ENCODE measurements at regions not wholly inside any gene's neighbourhood (a gene's known extent, or its start where the extent isn't known, plus 50 kb on each side); places are given as distances from the start of the nearest gene placed in this dataset.
"Not testable (repeated sequence)": the region's sequence is repeated elsewhere in the genome, so short reads cannot be mapped to it uniquely, and the experiment has no call there.

DNA sequence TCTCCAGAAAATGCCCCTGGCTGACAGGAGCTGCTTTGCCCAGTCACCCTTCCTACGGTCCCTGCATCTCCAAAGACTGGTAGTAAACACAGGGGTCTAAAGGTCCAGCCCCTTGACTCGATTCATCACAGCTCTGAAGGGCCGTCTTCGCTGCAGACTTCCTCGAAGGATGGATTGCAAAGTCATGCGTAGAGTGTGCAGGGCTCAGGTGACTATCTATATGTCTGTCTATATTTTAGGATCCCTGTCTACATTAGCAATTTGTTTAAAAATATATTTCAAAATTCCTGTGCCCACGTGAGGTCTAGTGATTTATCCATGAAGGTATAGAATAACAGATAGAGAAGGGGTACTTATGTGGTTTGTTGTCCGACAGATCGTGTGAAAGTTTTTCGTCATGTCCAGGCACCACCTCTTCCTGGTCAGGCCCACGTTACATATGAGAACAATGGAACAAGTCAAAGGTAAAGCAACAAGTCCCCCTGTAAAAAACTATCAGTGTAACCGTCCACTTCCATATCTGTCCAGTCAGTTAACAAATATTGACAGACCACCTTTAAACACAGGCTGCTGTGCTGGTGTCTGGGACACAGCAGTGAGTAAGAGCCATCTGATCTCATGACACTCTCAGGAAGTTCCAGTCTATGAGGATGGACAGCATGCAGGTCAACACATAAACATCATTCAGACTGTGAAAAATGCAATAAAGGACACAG, 127.7 kb upstream of the SULF2 start:
- not testable (repeated sequence) for DNase-seq

DNA sequence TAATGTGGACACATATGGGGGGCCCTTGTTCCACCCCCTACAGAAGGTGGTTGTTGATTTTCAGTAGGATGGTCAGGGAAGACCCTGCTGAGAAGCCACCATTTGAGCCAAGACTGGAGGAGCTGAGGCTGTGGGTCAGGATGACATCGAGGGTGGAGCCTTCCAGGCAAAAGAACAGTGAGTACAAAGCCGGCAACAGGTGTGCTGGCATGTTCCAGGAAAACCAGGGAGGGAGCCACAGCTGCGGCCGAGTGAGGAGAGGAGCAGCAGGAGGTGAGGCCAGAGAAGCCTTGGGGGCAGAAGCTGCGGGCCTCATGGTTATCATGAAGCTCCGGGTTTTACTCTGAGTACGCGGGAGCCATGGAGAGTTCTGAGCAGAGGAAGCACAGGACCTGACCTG, 126.9 kb upstream of the SULF2 start:
- not testable (repeated sequence) for DNase-seq

- not testable (repeated sequence) for DNase-seq
Observed at GRCh38 chr20:47909696-47910369, 124.6 kb upstream of the SULF2 start.

DNA sequence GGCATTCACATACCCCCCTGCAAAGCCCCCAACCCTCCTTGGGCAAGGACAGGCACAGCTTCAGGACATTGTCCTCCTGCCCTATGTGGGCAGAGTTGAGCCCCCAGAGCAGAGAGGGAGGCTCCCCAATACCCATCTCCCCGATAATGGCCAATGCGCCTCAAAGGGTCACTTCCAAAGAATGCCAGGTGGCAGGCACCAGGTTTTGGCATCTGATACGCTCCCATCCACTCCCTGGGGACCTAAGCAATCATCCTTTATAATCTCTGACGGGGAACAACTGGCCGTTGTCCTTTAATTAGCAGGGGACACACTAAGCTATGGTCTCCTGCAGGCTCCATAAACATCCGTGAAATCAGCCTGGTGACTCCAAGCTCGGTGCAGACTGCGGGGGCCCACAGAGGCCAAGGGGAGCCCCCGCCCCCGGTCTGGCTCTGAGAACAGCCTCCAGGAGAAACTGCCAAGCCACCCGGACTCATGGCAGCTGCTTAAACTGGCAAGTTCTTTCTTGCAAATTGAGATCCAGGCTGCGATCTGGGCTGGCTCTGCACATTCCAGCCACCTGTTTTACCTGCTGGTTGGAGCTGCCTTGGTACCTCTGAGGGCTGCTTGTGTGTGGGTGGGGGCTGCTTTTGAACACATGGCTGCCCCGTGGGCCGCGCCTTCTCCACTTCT, 123.2 kb upstream of the SULF2 start:
- DNase-seq, result peak in 3 of 51 donors; percentile 3 to 8 (median 4)

- DNase-seq, result not testable (repeated sequence)
Observed at GRCh38 chr20:47907951-47908350, 122.7 kb upstream of the SULF2 start.

DNA sequence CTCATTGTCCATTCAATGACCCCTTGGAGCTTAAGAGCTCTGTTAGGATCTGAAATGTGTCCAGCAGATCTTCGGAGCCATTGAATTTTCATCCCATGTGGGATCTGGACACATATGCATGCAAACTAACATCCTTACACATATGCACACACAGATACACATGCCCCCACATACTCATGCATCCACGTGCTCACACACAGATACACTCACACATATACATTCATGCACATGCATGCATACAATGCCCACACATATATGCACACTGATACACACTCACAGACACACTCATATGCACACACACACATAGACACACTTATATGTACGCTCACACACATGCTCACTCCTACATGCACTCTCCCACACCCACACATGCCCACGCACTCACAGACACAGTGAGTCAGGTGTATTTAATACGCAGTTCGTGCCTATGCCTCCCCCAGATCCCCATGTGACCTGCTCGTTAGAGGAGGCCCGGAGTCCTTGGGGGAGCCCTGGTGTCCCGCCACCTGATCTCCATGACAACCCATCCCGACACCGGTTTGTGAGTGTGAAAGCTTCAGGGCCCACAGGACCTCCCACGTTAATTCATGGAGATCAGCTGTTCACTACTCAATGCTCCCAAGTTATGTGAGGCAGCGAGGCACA, 121.9 kb upstream of the SULF2 start:
- DNase-seq, result peak in 1 of 51 donors; percentile 23

DNA sequence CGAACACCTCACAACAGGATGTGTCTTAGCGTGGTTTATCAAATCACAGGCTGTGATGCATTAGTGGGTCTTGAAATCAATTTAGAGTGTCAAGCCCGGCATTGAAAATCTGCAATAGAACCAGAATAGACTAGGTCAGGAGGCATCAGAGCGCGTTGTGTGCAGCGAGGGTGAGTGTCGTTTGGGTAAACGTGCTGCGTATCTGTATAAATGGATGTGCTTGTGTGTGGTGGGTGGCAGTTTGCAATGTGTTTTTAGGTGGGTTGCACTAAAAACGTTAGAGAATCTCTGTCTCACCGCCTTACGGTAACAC, 121.0 kb upstream of the SULF2 start:
- no peak for DNase-seq

- DNase-seq, result no peak
Observed at GRCh38 chr20:47905628-47906347, 120.5 kb upstream of the SULF2 start.

GRCh38 chr20:47903009-47903408, 117.7 kb upstream of the SULF2 start:
- not testable (repeated sequence) for DNase-seq

DNA sequence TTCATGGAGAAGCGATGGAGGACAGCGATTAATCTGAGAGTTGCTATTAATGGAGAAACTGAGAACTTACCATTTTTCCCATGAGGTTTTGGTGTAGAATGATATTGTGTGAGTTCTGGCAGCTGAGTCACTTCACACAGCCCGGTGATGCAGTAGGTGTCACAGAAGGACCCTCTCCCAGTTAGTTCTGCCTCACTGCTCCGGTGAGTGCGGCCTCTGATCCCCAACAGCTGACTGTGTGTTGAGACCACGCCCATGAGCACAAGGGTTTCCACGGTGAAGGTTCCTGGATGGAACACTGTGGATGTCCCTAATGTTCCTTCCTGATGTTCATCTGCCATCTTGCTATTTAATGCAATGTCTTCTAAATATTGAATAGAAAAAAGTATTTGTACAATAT, 114.0 kb upstream of the SULF2 start:
- not testable (repeated sequence) for DNase-seq

DNA sequence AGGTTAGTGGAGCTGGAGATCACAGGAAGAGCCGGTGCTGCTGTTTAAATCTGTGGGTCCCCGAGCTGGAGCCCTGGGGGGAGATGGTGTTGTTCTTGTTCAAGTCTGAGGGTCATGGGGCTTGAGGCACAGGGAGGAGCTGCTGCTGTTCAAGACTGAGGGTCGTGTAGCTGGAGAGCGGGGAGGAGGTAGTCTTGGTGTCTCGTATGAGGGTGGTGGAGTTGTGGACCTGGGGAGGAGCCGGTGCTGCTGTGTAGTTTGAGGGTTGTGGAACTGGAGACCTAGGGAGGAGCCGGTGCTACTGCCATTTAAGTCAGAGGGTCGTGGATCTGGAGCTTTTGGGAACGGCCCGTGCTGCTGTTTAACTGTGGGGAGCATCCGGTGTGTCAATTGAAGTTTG, 112.2 kb upstream of the SULF2 start:
- no peak for DNase-seq

GRCh38 chr20:47892681-47893080, 107.4 kb upstream of the SULF2 start:
- DNase-seq, result not testable (repeated sequence)

- DNase-seq, result not testable (repeated sequence)
Observed at GRCh38 chr20:47890708-47891107, 105.4 kb upstream of the SULF2 start.

DNA sequence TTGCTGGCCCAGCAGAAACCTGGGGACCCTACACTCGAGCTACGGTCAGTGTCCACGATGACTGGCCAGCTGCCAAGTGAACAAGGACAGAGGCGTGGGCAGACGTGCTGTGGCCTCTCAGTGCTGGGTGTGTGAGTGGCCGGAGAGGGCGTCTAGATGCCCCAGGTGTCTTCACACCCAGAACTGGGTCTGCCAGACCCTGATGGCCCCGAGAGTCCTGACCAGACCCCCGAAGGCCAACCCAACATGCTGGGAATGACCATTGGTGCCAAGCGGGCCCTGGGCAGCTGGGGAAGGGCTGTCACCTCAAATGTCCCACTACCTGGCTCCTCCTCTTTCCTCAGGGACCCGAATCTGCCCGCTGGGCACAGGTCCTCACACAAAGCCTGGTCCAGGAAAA, 104.5 kb upstream of the SULF2 start:
- DNase-seq, result not testable (repeated sequence)

- DNase-seq, result no peak
Observed at GRCh38 chr20:47888351-47888750, 103.1 kb upstream of the SULF2 start.

DNA sequence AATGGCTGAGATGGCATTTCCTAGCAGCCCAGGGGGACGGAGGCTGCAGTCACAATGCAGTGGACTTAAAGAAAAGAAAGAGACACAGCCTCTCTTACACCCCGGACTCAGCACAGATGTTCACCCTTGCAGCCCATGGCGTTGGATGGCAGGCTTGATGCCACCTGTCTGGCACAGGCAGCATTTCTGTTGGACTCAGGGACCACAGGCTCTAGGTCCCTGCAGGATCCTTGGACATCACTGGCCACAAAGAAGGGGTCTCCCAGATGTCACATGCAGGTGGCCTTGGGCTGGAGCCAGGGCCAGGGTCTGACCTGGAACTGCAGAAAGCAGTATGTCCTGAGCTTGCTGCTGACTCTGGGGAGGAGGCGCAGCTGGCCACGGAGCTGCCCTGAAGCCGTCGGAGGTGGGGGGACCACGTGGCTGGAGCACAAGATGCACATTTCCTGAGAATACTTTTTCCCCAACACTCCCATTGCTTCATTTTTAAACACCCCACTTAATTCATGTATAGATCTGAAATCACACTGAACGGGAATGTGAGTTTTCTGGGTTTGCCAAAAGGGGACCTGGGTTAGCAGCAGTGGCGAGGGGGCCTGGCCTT, 102.3 kb upstream of the SULF2 start:
- no peak for DNase-seq

DNA sequence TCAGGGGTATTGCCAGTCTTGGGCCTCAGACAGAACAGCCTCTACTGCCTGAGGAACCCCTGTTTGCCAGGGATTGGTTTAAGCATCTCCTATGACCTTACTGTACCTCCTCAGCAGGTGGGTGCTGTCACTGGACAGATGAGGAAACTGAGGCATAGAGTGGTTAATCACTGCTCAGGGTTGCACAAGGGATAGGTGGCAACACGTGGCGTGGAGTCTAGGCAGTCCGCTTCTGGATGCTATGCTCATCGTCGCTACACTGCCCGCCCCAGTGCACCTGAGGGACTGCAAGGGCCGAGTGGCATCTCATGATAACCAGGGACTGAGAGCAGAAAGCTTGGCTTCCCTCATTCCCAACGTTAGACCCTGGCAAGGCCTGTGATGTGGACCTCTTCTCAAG, 101.8 kb upstream of the SULF2 start:
- no peak for DNase-seq

- DNase-seq, result no peak
Observed at GRCh38 chr20:47886454-47887041, 101.3 kb upstream of the SULF2 start.

DNA sequence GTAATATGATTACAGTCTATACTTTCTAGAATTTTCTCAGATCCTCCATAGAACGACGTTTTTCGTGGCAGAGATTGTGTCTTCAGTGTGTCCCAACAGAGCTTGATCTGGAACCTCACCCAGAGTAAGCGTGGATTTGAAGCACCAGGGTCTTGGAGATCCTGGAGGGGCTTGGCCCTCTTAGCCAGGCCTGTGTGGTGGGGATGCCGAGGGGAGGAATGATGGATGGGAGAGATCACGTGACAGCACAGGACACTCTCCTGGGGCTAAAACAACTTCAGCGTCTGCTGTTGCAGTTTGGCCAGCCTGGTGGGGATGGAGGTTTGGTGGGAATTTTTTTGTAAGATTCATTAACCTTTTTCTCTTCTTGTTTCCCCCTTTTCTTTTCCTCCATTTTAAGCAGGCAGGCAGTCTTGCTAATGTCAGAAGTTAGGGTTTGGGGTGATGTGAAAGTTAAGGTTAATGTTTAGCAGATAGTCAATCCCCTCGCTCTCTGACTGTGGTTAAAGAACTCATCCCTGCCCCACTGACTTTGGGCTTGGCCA, 100.7 kb upstream of the SULF2 start:
- DNase-seq, result no peak

DNA sequence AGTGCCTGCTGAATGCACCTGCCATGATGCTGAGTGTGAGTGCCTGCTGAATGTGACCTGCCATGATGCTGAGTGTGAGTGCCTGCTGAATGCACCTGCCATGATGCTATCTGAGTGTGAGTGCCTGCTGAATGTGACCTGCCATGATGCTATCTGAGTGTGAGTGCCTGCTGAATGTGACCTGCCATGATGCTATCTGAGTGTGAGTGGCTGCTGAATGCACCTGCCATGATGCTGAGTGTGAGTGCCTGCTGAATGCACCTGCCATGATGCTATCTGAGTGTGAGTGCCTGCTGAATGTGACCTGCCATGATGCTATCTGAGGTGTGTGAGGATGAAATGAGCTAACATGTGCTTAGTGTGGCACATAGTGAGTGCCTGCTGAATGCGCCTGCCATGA, 98.7 kb upstream of the SULF2 start:
- DNase-seq, result not testable (repeated sequence)

Measured in hypothalamus (tissue), 51 donors.